GM23338 (cell line): ENCODE measurements at regions not wholly inside any gene's neighbourhood (a gene's known extent, or its start where the extent isn't known, plus 50 kb on each side); places are given as distances from the start of the nearest gene placed in this dataset.

Experiments
- EZH2 ChIP-seq: fragments of 200-600 bp; sonication (generic); IDR thresholded peaks from one replicate; pipeline ENCODE4 v1.8.0; 2017; ENCODE audit warnings: antibody characterized with exemption, mild to moderate bottlenecking, low read depth; ENCODE audit not compliant: unreplicated experiment
- EZH2phosphoT487 ChIP-seq: fragments of 200-600 bp; sonication (generic); IDR thresholded peaks from one replicate; pipeline ENCODE4 v1.8.1; 2018; ENCODE audit warnings: antibody characterized with exemption; ENCODE audit not compliant: unreplicated experiment
- JUNB ChIP-seq: IDR thresholded peaks from one replicate; pipeline ENCODE4 v1.6.1; 2016; ENCODE audit warnings: antibody characterized with exemption; ENCODE audit not compliant: unreplicated experiment
- POLR2AphosphoS5 ChIP-seq: IDR thresholded peaks from 2 replicates; pipeline ENCODE4 v1.6.1; 2016; ENCODE audit warnings: antibody characterized with exemption, low read depth
- TF ChIP-seq, protein P1 (sequence below), 2 experiments: fragments of 200-600 bp in 1 of 2; sonication (generic) in 1 of 2; conservative IDR thresholded peaks; 2 replicates each; pipeline versions ENCODE4 v1.5.1 to v1.6.1; 2016 to 2017; ENCODE audit warnings: antibody characterized with exemption in 2 of 2, low read depth in 2 of 2, mild to moderate bottlenecking in 2 of 2, moderate library complexity in 1 of 2
- TF ChIP-seq, protein P2 (sequence below): IDR thresholded peaks from one replicate; pipeline ENCODE4 v1.6.1; 2018; ENCODE audit warnings: antibody characterized with exemption; ENCODE audit not compliant: unreplicated experiment

DNA sequence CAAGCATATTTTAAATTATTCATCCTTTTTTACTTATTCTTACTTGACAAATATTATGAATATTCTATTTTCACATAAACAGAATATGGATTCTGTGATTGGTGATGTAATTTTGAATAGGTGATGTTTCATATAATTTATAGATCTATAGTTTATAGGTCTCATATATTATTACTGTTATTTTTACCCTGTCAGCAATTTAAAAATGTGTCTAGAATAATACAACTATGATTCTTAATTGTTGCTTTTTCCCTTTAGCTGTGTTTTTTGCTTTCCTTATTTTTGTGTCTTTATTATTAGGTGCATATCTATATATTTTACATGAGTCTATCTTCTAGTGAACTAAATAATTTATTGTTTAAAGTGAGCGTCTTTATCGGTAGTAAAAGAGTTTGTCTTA, 226.7 kb upstream of the FSIP2 start:
- TF ChIP-seq EZH2 (no peak), JUNB (no peak), EZH2phosphoT487 (no peak), POLR2AphosphoS5 (no peak)
- TF ChIP-seq, protein P1, sequence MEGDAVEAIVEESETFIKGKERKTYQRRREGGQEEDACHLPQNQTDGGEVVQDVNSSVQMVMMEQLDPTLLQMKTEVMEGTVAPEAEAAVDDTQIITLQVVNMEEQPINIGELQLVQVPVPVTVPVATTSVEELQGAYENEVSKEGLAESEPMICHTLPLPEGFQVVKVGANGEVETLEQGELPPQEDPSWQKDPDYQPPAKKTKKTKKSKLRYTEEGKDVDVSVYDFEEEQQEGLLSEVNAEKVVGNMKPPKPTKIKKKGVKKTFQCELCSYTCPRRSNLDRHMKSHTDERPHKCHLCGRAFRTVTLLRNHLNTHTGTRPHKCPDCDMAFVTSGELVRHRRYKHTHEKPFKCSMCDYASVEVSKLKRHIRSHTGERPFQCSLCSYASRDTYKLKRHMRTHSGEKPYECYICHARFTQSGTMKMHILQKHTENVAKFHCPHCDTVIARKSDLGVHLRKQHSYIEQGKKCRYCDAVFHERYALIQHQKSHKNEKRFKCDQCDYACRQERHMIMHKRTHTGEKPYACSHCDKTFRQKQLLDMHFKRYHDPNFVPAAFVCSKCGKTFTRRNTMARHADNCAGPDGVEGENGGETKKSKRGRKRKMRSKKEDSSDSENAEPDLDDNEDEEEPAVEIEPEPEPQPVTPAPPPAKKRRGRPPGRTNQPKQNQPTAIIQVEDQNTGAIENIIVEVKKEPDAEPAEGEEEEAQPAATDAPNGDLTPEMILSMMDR (conservative IDR thresholded peaks at IDR 0.05; ENCODE audit: low read depth in 2 of 2), result no peak
- TF ChIP-seq, protein P2, sequence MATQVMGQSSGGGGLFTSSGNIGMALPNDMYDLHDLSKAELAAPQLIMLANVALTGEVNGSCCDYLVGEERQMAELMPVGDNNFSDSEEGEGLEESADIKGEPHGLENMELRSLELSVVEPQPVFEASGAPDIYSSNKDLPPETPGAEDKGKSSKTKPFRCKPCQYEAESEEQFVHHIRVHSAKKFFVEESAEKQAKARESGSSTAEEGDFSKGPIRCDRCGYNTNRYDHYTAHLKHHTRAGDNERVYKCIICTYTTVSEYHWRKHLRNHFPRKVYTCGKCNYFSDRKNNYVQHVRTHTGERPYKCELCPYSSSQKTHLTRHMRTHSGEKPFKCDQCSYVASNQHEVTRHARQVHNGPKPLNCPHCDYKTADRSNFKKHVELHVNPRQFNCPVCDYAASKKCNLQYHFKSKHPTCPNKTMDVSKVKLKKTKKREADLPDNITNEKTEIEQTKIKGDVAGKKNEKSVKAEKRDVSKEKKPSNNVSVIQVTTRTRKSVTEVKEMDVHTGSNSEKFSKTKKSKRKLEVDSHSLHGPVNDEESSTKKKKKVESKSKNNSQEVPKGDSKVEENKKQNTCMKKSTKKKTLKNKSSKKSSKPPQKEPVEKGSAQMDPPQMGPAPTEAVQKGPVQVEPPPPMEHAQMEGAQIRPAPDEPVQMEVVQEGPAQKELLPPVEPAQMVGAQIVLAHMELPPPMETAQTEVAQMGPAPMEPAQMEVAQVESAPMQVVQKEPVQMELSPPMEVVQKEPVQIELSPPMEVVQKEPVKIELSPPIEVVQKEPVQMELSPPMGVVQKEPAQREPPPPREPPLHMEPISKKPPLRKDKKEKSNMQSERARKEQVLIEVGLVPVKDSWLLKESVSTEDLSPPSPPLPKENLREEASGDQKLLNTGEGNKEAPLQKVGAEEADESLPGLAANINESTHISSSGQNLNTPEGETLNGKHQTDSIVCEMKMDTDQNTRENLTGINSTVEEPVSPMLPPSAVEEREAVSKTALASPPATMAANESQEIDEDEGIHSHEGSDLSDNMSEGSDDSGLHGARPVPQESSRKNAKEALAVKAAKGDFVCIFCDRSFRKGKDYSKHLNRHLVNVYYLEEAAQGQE, result no peak
